ENCODE measurements at regions not wholly inside any gene's neighbourhood (a gene's known extent, or its start where the extent isn't known, plus 50 kb on each side); places are given as distances from the start of the nearest gene placed in this dataset.

DNA sequence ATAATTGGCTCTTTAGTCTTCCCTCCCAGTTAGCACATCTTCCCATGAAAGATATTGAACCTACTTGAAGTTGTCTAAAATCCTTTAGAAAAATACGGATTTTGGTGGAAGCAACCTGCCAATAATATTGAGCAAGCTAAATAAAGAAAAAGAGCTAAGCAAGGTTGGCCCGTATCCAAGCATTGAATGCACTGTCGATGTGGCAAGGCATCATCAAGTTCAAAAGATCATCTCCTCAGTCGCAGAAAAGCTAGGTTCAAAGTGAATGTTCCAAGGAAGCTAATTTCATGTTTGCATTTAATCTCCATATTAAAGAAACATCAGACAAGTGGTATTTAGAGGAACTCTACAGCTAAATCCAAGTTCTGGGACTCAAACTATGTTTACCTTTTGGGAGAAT, 206.0 kb downstream of the MTERF1 start (continued):
- TF ChIP-seq, protein P1, sequence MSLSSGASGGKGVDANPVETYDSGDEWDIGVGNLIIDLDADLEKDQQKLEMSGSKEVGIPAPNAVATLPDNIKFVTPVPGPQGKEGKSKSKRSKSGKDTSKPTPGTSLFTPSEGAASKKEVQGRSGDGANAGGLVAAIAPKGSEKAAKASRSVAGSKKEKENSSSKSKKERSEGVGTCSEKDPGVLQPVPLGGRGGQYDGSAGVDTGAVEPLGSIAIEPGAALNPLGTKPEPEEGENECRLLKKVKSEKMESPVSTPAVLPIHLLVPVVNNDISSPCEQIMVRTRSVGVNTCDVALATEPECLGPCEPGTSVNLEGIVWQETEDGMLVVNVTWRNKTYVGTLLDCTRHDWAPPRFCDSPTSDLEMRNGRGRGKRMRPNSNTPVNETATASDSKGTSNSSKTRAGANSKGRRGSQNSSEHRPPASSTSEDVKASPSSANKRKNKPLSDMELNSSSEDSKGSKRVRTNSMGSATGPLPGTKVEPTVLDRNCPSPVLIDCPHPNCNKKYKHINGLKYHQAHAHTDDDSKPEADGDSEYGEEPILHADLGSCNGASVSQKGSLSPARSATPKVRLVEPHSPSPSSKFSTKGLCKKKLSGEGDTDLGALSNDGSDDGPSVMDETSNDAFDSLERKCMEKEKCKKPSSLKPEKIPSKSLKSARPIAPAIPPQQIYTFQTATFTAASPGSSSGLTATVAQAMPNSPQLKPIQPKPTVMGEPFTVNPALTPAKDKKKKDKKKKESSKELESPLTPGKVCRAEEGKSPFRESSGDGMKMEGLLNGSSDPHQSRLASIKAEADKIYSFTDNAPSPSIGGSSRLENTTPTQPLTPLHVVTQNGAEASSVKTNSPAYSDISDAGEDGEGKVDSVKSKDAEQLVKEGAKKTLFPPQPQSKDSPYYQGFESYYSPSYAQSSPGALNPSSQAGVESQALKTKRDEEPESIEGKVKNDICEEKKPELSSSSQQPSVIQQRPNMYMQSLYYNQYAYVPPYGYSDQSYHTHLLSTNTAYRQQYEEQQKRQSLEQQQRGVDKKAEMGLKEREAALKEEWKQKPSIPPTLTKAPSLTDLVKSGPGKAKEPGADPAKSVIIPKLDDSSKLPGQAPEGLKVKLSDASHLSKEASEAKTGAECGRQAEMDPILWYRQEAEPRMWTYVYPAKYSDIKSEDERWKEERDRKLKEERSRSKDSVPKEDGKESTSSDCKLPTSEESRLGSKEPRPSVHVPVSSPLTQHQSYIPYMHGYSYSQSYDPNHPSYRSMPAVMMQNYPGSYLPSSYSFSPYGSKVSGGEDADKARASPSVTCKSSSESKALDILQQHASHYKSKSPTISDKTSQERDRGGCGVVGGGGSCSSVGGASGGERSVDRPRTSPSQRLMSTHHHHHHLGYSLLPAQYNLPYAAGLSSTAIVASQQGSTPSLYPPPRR (CRISPR knock-in tag; IDR thresholded peaks at IDR 0.05; ENCODE audit: borderline replicate concordance): no peak
- TF ChIP-seq, protein P2, sequence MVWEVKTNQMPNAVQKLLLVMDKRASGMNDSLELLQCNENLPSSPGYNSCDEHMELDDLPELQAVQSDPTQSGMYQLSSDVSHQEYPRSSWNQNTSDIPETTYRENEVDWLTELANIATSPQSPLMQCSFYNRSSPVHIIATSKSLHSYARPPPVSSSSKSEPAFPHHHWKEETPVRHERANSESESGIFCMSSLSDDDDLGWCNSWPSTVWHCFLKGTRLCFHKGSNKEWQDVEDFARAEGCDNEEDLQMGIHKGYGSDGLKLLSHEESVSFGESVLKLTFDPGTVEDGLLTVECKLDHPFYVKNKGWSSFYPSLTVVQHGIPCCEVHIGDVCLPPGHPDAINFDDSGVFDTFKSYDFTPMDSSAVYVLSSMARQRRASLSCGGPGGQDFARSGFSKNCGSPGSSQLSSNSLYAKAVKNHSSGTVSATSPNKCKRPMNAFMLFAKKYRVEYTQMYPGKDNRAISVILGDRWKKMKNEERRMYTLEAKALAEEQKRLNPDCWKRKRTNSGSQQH (CRISPR knock-in tag; IDR thresholded peaks at IDR 0.05; ENCODE audit: low read depth): no peak
- no peak for TF ChIP-seq CENPT (CRISPR knock-in tag; IDR thresholded peaks at IDR 0.05; ENCODE audit: low read depth)

- Histone ChIP-seq H3K4me2 (ENCODE audit: low read depth, low read length) (no peak overlapping the region), H3K4me1 (ENCODE audit: insufficient read depth, low read length) (no peaks in the 10 kb centered on the region), H3K27me3 (ENCODE audit: control insufficient read depth in 1 of 2, insufficient read depth in 2 of 2, low read length in 2 of 2) (no peaks in the 10 kb centered on the region), H2AFZ (ENCODE audit: low read length) (no peak overlapping the region), H3K4me3 (replicated peaks in 1 of 3; ENCODE audit: insufficient read depth in 1 of 3, low read depth in 2 of 3, low read length in 3 of 3) (no peak overlapping the region), H4K20me1 (ENCODE audit: insufficient read depth, low read length) (no peaks in the 10 kb centered on the region), H3K9ac (ENCODE audit: insufficient read depth, low read depth, low read length) (no peak overlapping the region), H3K9me3 (ENCODE audit: low read length) (peaks cover 18% of the 10 kb centered on the region), H3K27ac (ENCODE audit: extremely low read length, insufficient read depth, low read length) (no peak overlapping the region), H3K79me2 (ENCODE audit: insufficient read depth, low read length) (no peaks in the 10 kb centered on the region), H3K36me3 (replicated peaks in 1 of 2; ENCODE audit: control insufficient read depth in 1 of 2, insufficient read depth in 2 of 2, low read length in 2 of 2) (no peaks in the 10 kb centered on the region)
- TF ChIP-seq SRSF9 (IDR thresholded peaks at IDR 0.05; ENCODE audit: borderline replicate concordance, insufficient read depth, low read depth, low read length, poor library complexity, severe bottlenecking) (no peak), ZNF841 (CRISPR knock-in tag; IDR thresholded peaks at IDR 0.05; ENCODE audit: borderline replicate concordance) (no peak), CHCHD3 (CRISPR knock-in tag; IDR thresholded peaks at IDR 0.05) (no peak), LCORL (IDR thresholded peaks at IDR 0.05) (no peak), LCORL (CRISPR knock-in tag; IDR thresholded peaks at IDR 0.05) (no peak), BRF2 (CRISPR knock-in tag; IDR thresholded peaks at IDR 0.05) (no peak)
- ChIA-PET POLR2A (no interaction called here), CTCF (ENCODE audit: low intra/inter-chr PET ratio, low total read pairs) (no interaction called here)
- intact Hi-C loops (cut with micrococcal nuclease; ENCODE audit: unreplicated experiment) (no loop called here), in situ Hi-C loops (cut with HindIII; ENCODE audit: extremely low pct_ligation_motif_present, low pct_unique_long_range_greater_than_20kb) (no loop called here)
- no peak for FAIRE-seq
- no TSS peak for BruUV-seq (replicated peaks)
- no peak for ATAC-seq
- DNase-seq (ENCODE audit: low spot score): no peak
- 17% methylated on average over 3 of the region's 3 CpGs for WGBS (ENCODE audit: low lambda C conversion rate)
Observed at GRCh38 chr7:91681718-91682117, 198.8 kb downstream of the MTERF1 start.

All from HepG2 (cell line).